GM12875 (cell line): ENCODE measurements at regions not wholly inside any gene's neighbourhood (a gene's known extent, or its start where the extent isn't known, plus 50 kb on each side); places are given as distances from the start of the nearest gene placed in this dataset.

Experiments used
- H3K4me3 ChIP-seq: one replicate; pipeline ENCODE4 v1.5.1; 2011; ENCODE audit warnings: low read depth, low read length, control low read depth
- TF ChIP-seq, protein P1 (sequence below): IDR thresholded peaks from 2 replicates; pipeline ENCODE4 v1.5.1; 2011; ENCODE audit warnings: low read depth, mild to moderate bottlenecking, control low read depth, inconsistent platforms, low read length, moderate library complexity, borderline replicate concordance; ENCODE audit not compliant: insufficient read depth

DNA sequence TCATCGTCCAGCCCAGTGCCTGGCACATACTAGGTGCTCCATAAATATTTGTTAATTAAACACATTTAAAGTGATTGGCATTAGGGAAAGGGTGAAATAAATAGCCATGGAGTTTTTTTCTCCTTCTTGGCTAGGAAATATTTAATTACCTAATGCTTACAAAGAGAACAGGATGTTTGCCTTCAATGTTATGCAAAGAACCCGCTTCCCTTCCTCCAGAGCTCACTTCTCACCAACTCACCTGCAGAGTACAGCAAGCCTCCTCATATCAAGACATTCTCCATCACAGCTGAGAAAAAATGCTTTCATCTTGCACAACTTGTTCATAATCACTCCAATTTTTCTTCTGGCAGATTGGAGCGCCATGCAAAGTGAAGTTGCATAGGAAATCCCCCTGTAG, 161.7 kb upstream of the STK32A start:
- peak overlapping the region; percentile 1 for H3K4me3 ChIP-seq
- TF ChIP-seq, protein P1, sequence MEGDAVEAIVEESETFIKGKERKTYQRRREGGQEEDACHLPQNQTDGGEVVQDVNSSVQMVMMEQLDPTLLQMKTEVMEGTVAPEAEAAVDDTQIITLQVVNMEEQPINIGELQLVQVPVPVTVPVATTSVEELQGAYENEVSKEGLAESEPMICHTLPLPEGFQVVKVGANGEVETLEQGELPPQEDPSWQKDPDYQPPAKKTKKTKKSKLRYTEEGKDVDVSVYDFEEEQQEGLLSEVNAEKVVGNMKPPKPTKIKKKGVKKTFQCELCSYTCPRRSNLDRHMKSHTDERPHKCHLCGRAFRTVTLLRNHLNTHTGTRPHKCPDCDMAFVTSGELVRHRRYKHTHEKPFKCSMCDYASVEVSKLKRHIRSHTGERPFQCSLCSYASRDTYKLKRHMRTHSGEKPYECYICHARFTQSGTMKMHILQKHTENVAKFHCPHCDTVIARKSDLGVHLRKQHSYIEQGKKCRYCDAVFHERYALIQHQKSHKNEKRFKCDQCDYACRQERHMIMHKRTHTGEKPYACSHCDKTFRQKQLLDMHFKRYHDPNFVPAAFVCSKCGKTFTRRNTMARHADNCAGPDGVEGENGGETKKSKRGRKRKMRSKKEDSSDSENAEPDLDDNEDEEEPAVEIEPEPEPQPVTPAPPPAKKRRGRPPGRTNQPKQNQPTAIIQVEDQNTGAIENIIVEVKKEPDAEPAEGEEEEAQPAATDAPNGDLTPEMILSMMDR: no peak

DNA sequence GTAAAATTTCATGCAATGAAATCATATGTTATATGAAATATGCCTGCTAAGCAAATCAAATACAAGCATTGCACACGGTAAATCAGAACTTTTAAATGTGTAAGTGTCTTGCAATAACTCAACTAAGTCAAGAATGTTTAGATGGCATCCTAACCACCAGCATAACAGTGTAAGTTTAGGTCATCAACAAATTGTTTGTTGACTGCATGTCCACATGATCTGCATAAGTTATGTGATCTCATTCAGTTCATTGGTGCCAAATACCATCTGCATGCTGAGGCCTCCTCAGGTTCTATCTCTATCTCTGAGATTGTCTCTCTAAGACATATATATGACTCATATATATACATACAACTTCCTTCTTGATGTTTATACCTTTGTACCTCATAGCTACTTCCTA, 159.6 kb upstream of the STK32A start:
- TF ChIP-seq, protein P1: no peak
- H3K4me3 ChIP-seq: no peak overlapping the region

DNA sequence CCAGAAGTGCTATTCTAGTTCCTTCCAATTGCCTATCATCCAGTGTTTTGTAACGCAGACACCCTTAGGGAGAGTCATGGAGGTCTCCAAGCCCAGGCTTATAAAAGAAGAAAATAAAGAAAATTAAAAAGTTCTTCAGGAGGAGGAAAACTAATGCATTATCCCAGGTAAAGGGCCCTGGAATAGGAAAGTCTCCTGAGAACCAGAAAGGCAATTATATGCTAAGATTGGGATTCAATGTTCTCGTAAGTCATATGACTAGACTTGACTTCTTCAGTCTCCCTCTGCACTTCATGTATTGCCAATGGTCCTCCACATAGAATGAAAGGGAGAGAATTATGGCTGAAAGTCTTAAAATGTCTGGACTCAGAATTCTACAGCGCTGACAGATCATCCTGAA, 154.4 kb upstream of the STK32A start:
- H3K4me3 ChIP-seq: no peak overlapping the region
- TF ChIP-seq, protein P1: no peak

DNA sequence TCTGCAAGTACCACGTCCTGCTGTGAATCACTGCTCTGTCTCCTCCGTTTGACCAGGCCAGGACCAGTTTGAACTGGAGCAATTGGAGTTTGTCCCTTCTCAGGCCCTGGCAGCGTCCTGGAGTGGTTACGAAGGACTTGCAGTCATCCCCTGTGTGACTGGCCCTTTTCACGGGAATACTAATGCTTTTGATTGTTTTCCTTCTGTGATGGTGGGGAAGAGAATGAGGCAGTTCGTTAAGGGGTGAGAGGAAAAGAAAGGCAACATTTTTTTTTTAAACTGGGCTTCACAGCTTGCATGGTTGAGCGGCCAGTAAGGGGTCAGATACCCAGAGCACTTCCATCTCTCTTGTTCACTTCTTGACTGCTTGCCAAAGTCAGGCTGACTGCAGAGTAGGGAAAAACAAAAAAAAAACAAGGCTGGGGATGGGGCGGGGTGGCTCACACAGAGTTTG, 153.5 kb upstream of the STK32A start:
- H3K4me3 ChIP-seq: no peak overlapping the region
- TF ChIP-seq, protein P1: no peak

DNA sequence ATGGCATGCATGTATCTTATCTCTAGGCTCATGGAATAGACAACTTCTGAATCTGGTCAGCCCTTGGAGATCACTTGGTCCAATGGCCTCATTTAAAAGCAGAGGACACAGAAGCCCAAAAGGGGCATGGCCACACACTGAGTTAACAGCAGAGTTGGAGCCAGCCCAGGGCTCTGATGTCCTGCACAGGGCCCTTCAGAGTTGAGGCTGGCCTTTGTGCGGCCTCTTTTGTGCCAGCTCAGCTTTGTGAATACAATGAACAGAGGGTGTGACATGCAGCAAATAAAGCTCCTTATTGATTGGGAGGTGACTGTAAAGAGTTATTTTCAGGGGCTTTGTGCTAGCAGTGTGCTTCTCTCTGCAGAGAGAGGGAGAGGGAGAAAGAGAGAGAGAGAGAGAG, 150.1 kb upstream of the STK32A start:
- TF ChIP-seq, protein P1: no peak
- no peak overlapping the region for H3K4me3 ChIP-seq

DNA sequence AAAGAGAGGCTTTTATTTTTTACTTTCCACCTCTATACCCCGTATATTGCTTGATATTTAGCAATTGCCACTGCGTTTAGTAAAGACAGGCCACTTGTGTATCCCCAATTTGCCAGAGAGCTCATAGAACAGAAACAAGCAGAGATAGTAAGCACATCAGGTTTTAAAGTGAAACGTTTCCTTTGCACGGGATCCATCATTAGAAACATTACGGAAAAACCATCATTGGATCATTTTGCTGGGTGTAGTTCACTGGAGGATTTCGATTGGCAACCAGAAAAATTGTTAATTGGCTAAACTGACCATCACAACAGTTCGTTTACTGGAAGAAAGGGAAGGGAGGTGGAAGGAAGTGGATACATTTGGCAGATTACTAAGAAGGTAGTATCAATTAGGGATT, 149.4 kb upstream of the STK32A start:
- TF ChIP-seq, protein P1: no peak

DNA sequence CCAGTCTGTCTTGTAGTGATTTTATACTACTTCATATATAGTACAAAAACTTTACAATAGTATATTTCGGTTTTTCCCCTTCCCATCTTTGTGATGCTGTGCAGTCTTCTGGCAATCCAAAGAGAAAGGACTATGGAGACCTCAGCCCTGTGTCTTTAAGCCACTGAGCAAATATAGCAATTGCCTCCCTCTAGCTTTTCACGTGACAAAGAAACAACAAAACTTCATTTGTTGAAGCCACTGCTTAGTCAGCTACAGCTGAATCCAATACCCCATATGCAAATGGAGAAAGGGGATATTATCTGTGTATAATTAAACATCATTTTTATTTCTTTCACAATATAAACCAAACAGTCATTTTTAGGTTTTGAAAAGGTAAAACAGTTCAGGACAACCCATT, 142.8 kb upstream of the STK32A start:
- H3K4me3 ChIP-seq: no peak overlapping the region
- TF ChIP-seq, protein P1: no peak

More for the DNA sequence above, 149.4 kb upstream of the STK32A start:
- H3K4me3 ChIP-seq: no peak overlapping the region
